GM20431 (cell line): ENCODE measurements at regions not wholly inside any gene's neighbourhood (a gene's known extent, or its start where the extent isn't known, plus 50 kb on each side); places are given as distances from the start of the nearest gene placed in this dataset.
"Not testable (repeated sequence)": the region's sequence is repeated elsewhere in the genome, so short reads cannot be mapped to it uniquely, and the experiment has no call there.

Source experiments
- in situ Hi-C: fragments of 300-500 bp; cut with MseI, MboI; formaldehyde crosslinking; loops from one replicate; pipeline ENCODE4 v1.15.0; 2020; ENCODE audit warnings: low sequenced_read_pairs; ENCODE audit not compliant: unreplicated experiment

DNA sequence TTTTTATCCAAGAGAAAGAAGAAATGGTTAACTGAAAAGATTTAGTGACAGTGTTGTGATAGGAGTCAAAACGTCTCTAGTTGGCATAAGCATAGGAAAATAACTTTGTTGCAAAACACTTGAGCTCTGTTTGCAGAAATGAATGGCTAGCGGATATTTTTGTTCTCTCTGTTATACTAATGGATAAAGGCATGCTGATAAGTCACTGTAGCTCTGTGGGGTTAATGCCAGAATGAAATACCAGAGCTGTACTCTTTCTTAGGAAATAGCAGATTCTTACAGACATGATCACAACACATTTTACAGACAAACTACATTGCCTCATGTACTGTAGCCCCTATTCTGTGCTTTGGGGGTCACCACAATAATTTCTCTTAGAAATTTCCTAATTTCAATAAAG is 202.8 kb downstream of the DMRTA1 start:
- in situ Hi-C loops = no loop called here

DNA sequence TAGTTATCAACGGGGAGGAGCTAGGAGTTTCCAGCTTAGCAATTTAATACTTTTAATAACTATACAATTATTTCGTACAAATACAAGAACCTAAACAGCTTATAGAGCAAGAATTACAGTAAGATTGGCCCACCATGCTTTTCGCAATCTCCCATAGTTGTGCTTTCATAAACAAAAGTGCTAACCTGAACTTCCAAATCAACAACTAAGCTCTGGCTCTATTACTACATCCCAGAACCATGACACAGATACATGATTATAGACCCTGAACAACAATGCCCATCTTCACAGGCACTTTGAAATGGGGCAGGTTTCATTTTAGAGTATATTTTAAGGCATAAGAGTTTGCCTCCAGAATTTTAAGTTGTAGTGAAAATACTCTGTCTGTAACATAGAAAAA is 203.5 kb downstream of the DMRTA1 start:
- in situ Hi-C loops = no loop called here

DNA sequence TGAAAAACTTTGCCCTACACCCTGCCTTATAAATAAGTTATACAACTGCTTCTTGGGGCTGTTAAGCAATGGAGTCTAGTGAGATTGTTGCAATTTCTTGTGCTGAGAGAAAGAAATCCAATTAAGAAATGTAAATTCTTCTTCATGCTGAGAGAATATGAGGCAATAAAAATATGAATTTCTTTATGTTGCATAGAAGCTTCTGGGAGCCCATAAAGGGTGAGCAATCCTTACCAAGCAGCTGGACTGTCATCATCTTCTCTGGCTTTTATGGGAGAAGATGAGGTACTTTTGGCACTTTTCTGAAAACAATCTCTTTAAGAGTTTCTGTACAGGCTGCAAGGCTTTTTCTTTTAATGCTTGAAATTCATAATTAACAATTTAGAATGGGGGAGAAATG is 204.3 kb downstream of the DMRTA1 start:
- in situ Hi-C loops = no loop called here

DNA sequence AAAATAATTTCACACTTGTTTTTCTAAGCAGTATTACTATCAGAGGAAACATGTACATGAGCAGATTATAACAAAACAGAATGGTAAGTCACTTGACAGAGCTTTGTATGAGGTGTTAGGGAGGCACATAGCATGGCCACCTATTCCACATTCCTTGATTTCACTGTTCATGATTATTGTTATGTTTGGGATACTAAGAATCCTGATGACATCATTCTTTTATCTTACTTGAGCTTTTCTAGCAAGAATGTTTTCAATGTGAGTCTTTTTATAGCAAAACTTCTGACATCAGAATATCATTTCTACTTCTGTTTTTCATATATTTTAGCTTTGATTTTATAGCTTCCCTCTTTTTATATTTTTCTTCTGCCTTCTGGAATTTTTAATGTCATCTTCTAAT is 208.2 kb downstream of the DMRTA1 start:
- in situ Hi-C loops = no loop called here

DNA sequence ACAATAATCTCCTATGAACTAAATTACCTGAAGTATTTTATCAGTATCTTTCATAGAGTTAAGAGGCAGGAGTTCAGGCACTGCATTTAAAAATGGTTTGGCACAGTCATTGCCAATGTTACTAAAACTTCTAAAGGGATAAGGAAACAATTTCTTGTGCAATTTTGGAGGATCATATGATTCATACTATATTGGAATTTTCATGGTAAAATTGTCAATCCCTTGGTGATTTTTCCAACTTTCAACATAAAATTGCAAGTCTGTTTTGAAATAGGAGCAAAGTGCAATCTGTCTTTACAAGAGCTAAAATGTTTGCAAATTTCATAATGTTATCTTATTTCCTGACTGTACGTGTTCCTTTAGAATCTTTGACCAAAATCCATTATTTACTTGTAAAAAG is 211.1 kb downstream of the DMRTA1 start:
- in situ Hi-C loops = no loop called here

DNA sequence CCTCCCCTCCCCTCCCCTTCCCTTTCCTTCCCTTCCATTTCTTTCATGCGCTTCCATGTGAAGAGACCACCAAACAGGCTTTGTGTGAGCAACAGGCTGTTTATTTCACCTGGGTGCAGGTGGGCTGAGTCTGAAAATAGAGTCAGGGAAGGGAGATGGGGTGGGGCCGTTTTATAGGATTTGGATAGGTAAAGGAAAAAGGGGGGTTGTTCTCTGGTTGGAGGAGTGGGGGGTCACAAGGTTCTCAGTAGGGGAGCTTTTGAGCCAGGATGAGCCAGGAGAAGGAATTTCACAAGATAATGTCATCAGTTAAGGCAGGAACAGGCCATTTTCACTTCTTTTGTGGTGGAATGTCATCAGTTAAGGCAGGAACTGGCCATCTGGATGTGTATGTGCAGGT is 211.9 kb downstream of the DMRTA1 start:
- in situ Hi-C loops = not testable (repeated sequence)

DNA sequence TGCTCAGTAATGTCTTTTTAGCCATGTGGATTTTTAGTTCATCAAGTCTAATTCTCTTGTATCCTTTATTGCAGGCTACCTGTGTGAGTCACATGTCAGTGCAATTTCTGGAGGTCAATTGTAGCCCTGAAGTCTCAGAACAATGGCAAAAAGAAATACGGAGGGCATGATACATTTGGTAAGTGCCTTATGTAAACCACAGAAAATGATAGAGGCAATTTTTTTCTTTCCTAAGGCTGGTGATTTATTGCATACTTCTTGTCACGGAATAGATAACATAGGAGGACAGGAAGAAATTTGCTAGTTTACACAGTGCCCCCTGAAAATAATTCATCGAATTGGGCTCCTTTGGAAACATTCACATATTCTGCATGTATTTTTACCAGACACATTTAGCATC is 235.9 kb downstream of the DMRTA1 start:
- in situ Hi-C loops = no loop called here

DNA sequence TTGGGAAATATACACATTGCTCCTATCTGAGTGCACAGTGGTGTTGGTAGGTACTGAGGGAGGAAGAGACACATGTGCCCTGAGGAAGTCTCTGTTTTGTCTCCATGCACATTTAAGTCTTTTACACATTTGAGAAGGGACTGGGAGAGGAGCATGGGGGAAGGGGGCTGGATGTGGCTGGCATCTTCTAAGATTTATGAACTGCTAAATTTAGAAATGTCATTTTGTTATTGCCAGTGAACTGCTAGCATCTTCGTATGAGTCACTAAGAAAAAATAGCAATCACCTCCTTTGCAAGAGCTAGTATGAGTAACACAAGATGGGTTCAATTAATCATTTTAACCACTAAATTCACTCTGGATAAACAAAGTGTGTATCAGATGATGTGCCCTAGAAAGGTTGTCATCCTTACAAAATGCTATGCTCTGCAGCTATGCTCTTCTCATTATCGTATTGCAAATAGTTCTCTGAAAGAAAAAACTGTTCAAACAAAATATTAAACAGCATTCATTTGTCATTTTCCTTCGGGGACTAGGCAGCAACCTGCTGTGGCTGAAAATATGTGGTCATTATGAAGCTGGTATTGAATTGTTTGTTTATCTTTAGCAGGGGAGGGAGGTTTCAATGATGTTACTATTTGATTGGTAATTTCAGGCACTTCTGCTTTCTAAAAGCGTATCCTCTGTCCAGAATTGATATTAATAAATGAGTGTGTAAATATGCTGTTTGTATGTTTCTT is 236.5 kb downstream of the DMRTA1 start:
- in situ Hi-C loops = no loop called here

DNA sequence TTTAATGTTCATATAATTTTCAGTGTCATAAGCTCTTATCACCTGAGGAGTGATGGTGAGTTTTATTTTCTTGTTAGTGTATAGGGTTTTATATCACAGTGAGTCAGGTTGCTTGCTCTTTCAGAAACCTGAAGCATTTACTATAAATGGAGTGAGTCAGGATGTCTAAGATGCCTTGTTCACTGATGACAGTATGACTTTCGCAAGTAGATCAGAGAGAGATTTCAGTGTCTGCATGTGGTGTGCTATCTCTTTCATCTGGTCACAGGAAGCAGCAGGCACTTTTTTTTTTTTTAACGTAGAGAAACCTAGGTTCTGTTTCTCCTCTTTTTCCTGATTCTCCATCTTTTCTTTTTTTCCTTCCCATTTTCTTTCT is 237.1 kb downstream of the DMRTA1 start:
- in situ Hi-C loops = no loop called here

DNA sequence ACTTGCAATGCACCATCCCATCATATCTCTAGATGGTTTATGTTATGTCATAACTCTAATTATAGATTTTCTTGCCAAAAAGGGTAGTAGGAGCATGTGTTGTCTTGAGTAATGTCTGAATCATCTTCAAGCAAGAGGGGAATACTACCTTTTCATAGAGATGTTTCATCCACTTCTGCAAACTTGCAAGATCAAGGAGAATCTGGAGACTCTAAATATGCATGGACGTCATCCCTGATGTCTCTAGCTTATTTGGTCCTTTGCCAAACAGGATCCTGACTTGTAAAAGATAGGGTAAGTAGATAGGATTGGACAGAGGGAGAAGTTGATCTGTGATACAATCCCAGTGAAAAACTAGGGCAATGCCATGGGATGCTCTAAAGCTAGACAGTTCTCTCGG is 246.5 kb downstream of the DMRTA1 start:
- in situ Hi-C loops = no loop called here

DNA sequence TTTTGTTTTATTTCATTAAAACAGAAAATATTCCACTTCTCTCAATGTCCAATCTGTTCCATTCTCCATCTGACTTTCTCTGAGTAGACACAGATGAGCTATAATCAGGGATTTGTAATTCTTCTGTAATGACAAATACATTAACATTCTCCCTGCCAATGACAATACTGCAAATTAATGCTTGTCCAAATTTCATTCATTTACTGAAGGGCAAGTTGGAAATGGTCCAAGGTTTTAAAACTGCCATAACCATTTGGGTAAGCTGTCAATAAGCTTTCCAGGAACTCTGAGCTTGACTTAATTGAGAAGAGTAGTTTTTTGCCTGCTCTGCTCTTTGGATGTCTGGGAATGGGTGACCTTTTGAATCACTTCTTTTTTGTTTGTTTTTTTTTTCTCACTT is 253.5 kb downstream of the DMRTA1 start:
- in situ Hi-C loops = no loop called here

DNA sequence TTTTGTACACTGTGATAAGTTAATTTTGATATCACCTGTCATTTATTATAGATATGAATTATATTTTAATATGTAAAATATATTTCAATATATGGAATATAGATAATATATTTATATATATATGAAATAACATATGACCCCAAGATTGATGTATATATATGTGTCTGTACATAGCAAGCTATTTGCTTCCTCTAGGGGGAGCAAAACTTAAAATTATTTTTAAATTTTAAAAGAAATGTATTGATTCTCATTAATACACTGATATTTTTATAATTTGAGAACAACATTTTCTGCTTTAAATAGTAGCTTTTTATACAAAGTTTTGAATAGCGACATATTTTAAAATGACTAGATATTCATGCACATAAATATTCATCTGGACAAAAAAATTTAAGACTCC is 272.0 kb downstream of the DMRTA1 start:
- in situ Hi-C loops = no loop called here

DNA sequence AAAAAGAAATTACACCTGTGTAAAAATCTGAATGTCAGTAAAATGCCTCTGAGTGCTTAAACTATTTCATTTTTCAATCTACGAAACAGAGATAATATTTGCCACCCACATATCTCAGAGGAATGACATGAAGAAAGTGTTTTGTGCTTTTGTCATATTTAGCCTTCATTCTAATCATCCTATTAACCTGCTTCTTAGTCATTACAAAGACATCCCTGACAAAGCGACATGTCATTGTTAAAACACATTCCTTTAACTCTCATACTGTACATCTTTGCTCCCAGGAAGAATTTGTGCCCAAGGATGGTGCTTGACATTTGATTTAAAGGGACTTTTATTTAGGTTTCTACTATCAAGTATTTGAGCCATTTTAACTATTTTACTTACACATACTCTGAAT is 275.9 kb downstream of the DMRTA1 start:
- in situ Hi-C loops = no loop called here

DNA sequence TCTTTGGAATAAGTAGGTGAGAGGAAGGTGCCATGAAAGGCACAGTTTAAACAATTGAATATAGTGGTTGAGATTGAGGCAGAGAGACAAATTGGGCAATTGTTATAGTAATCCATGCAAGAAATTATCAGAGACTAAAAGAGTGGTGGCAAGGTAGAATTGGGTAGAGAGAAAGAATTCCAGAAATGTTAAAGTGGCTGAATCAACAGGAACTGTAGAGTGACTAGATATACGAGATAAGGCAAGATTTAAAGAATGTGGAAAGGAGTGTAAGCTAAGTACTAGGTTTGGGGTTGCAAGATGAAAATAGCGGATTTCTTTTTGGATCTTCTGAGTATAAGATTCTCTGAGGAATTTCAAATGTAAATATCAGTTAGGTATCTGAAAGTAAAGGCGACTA is 285.2 kb downstream of the DMRTA1 start:
- in situ Hi-C loops = no loop called here

DNA sequence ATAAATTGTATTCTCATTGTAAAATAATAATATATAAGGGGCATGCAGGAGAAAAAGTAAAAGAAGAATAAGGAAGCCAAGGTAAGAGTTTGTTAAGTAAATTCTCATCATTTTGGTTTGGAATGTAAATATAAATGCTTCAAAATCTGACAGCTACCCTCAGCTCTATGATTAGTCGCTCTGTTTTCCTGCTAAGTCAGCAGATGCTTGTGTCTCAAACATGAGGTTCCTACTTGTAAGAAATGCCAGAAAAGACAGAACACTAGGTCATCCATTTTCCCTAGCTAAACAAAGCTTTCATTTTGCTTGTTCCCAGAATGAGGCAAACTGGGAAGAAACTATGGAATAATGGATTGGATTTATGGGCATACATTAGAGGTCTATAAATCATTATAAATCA is 293.1 kb downstream of the DMRTA1 start:
- in situ Hi-C loops = no loop called here

DNA sequence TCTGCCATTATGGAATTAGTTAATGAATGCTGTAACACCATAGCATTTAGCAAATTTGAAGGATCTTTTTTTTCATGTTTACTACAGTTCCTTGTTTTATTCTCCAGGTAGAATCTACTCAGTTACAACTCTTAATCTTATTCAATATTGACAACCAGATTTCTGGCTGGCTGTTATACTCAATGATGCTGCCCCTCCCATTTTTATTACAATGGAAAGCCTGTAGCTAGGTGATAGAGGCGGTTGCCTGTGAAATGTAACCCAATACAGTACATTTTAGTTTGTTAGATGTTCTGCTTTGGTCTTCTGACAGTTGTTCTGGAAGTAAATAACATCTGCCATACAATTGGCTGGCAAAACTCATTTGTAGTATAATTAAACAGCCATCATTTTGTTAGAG is 294.2 kb downstream of the DMRTA1 start:
- in situ Hi-C loops = no loop called here

DNA sequence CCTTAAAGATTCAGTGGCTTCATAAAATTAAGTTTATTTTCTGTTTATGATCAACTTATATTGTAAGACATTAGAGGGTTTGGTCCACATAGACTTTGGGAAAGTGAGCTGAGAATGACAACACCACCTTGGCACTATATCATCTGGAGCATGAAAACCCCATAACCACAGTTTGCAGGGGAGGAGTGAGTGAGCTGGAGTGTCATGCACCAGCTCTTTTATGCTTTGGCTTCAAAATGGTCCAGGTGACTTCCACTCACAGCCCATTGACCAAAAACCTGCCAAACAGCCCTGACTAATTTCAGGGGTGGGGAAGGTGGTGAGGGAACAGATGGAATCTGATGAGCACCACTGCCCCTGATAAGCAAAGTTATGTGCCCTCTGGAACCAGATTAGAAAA is 295.8 kb downstream of the DMRTA1 start:
- in situ Hi-C loops = no loop called here

DNA sequence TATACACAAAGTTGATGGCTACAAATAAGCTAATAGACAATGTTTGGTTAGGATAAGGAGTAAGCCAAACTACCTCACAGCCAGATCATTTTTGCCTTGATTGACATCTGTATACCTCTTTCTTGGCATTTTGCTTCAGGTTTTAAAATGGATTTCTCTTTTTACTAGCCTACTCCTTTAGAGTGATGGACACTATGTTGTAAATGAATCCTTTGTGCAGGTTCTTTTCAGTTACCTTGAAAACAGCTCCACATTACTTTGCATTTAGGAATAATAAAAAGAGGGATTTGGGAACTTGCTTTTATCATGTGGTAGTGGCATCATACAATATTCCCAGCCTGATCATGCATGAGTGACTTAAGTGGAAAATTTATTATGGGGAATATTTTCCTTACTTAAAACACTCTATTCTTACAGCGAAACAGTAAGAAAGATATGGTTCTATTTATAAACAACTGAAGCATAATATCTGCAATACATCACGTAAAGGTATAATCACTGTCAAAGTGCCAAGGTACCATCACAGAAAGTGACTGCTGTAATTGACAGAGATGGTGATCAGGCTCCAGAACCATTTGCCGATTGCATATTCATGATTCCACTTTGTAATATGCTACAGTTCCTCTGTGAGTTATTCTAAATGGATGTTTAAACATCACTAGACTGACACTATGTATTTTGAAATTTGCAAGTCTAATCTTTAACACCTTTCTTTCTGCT is 327.0 kb downstream of the DMRTA1 start:
- in situ Hi-C loops = no loop called here

DNA sequence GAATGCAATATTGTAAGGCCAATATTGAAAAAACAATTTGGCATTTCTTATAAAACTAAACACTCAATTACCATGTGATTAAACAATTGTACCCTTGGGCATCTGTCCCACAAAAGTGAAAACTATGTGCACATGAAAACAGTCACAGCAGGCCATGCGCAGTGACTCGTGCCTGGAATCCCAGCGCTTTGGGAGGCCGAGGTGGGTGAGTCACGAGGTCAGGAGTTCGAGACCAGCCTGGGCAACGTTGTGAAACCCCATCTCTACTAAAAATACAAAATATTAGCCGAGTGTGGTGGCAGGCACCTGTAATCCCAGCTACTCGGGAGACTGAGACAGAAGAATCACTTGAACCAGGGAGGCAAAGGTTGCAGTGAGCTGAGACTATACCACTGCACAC is 343.7 kb downstream of the DMRTA1 start:
- in situ Hi-C loops = no loop called here

DNA sequence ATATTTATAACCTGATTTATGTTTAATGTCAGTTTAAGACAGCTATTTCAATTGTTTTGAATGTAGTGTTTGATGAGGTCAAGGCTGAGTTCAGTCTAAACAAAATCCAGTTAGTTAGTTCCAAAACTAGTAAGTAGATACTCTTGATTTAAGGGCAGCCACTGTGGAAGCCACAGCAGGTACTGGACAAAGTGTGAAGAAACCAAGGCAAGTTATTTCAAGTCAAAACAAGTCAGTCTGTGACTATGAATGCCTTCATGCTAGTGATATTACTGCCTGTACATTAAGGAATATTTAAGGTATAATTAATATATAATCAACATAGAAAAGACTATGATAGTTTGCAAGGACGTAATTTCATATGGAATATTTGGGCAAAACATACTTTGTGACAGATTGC is 362.3 kb downstream of the DMRTA1 start:
- in situ Hi-C loops = no loop called here

DNA sequence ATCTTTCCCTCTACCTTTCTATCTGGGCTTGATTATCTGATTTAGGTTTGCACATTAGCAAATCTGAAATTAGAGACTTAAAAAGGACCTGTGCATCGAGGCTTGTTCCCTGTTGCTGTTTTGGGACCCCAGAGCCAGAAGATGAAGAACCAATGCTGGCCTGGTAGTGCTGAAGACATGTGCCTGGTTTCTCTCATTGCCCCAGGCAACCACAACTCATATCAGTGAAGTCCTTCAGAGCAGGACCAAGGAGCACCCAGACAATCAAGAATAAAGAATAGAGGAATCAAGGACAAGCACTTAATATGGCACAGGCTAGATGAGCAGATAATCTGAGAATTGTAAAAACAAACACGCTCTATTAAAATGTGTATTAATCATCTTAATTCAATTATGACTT is 362.7 kb downstream of the DMRTA1 start:
- in situ Hi-C loops = no loop called here

DNA sequence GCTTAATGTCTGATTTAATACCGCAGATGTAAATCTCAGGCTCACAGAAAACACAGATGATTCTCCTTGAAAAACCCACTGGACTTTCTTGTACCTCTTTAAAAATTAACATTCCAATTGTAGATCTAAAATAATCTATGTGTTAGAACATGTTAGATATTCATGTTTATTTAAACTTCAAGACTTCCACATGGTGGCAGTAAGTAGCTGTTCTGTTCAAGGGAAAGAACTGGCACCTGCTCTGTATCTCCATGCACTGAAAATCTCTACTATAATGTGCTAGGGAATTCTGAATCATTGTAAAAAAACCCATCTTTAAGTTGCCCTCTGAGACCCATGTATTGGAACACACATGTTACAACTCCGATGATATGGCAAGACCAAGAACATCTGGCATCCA is 366.9 kb downstream of the DMRTA1 start:
- in situ Hi-C loops = no loop called here
